ENCODE measurements at regions not wholly inside any gene's neighbourhood (a gene's known extent, or its start where the extent isn't known, plus 50 kb on each side); places are given as distances from the start of the nearest gene placed in this dataset.
A peak's percentile ranks its signal among the peaks of the same experiment; 100 is the strongest.
"Not testable (repeated sequence)": the region's sequence is repeated elsewhere in the genome, so short reads cannot be mapped to it uniquely, and the experiment has no call there.

GRCh38 chr6:164749221-164750064, 560.0 kb downstream of the C6orf118 start:
- FAIRE-seq: no peak
- Histone ChIP-seq H3K4me1 (ENCODE audit: insufficient read depth, low read length) (peaks cover 14% of the 10 kb centered on the region), H3K79me2 (ENCODE audit: insufficient read depth, low read length) (no peaks in the 10 kb centered on the region), H4K20me1 (ENCODE audit: insufficient read depth, low read length) (no peaks in the 10 kb centered on the region), H3K27me3 (ENCODE audit: insufficient read depth, low read length) (no peaks in the 10 kb centered on the region), H3K9me3 (ENCODE audit: insufficient read depth, low read depth, low read length) (no peaks in the 10 kb centered on the region), H3K36me3 (ENCODE audit: insufficient read depth, low read length) (no peaks in the 10 kb centered on the region), H3K27ac (ENCODE audit: low read depth, low read length) (peak overlapping the region; percentile 4), H3K4me2 (ENCODE audit: low read length) (peak overlapping the region; percentile 77), H3K9ac (ENCODE audit: low read length) (peak overlapping the region; percentile 14), H2AFZ (ENCODE audit: low read depth, low read length) (peak overlapping the region; percentile 38), H3K4me3 (ENCODE audit: insufficient read depth, low read depth, low read length) (peak overlapping the region; percentile 25)
- H3K27ac Mint-ChIP-seq (ENCODE audit: unreplicated experiment): peak overlapping the region; percentile 84
- peaks cover 35% of the 10 kb centered on the region for H3K4me1 Mint-ChIP-seq (ENCODE audit: low read depth, unreplicated experiment)
- no peaks in the 10 kb centered on the region for H3K27me3 Mint-ChIP-seq (ENCODE audit: low read depth, unreplicated experiment)
- peaks cover 2% of the 10 kb centered on the region for H3K9me3 Mint-ChIP-seq (ENCODE audit: unreplicated experiment)
- peak; percentile 94 for DNase-seq (ENCODE audit: low read depth)
- no peaks in the 10 kb centered on the region for H3K36me3 Mint-ChIP-seq (ENCODE audit: low read depth, unreplicated experiment)
- TF ChIP-seq EZH2 (IDR thresholded peaks at IDR 0.05; ENCODE audit: insufficient read depth, low read length) (no peak), CTCF (IDR thresholded peaks at IDR 0.05; ENCODE audit: insufficient read depth, low read depth, low read length) (no peak)
- H3K4me3 Mint-ChIP-seq (ENCODE audit: unreplicated experiment): no peak overlapping the region

GRCh38 chr6:164744301-164744700, 565.1 kb downstream of the C6orf118 start:
- Histone ChIP-seq H2AFZ (ENCODE audit: low read depth, low read length) (no peak overlapping the region), H3K4me3 (ENCODE audit: insufficient read depth, low read depth, low read length) (no peak overlapping the region), H3K27me3 (ENCODE audit: insufficient read depth, low read length) (no peaks in the 10 kb centered on the region), H3K4me2 (ENCODE audit: low read length) (no peak overlapping the region), H4K20me1 (ENCODE audit: insufficient read depth, low read length) (no peaks in the 10 kb centered on the region), H3K4me1 (ENCODE audit: insufficient read depth, low read length) (peaks cover 9% of the 10 kb centered on the region), H3K27ac (ENCODE audit: low read depth, low read length) (no peak overlapping the region), H3K9me3 (ENCODE audit: insufficient read depth, low read depth, low read length) (no peaks in the 10 kb centered on the region), H3K36me3 (ENCODE audit: insufficient read depth, low read length) (no peaks in the 10 kb centered on the region), H3K79me2 (ENCODE audit: insufficient read depth, low read length) (no peaks in the 10 kb centered on the region), H3K9ac (ENCODE audit: low read length) (no peak overlapping the region)
- no peaks in the 10 kb centered on the region for H3K27me3 Mint-ChIP-seq (ENCODE audit: low read depth, unreplicated experiment)
- DNase-seq (ENCODE audit: low read depth): no peak
- no peaks in the 10 kb centered on the region for H3K9me3 Mint-ChIP-seq (ENCODE audit: unreplicated experiment)
- H3K36me3 Mint-ChIP-seq (ENCODE audit: low read depth, unreplicated experiment): no peaks in the 10 kb centered on the region
- no peak overlapping the region for H3K27ac Mint-ChIP-seq (ENCODE audit: unreplicated experiment)
- FAIRE-seq: no peak
- TF ChIP-seq EZH2 (IDR thresholded peaks at IDR 0.05; ENCODE audit: insufficient read depth, low read length): no peak
- no peak for TF ChIP-seq CTCF (IDR thresholded peaks at IDR 0.05; ENCODE audit: insufficient read depth, low read depth, low read length)
- peaks cover 8% of the 10 kb centered on the region for H3K4me1 Mint-ChIP-seq (ENCODE audit: low read depth, unreplicated experiment)
- no peak overlapping the region for H3K4me3 Mint-ChIP-seq (ENCODE audit: unreplicated experiment)

- Mint-ChIP-seq H3K4me1 (ENCODE audit: low read depth, unreplicated experiment) (no peaks in the 10 kb centered on the region), H3K27ac (ENCODE audit: unreplicated experiment) (no peak overlapping the region), H3K36me3 (ENCODE audit: low read depth, unreplicated experiment) (no peaks in the 10 kb centered on the region), H3K4me3 (ENCODE audit: unreplicated experiment) (no peak overlapping the region), H3K27me3 (ENCODE audit: low read depth, unreplicated experiment) (no peaks in the 10 kb centered on the region), H3K9me3 (ENCODE audit: unreplicated experiment) (peaks cover 5% of the 10 kb centered on the region)
- no peak for FAIRE-seq
- no peaks in the 10 kb centered on the region for H4K20me1 ChIP-seq (ENCODE audit: insufficient read depth, low read length)
- no peak overlapping the region for H3K27ac ChIP-seq (ENCODE audit: low read depth, low read length)
- H3K4me3 ChIP-seq (ENCODE audit: insufficient read depth, low read depth, low read length): no peak overlapping the region
- H3K79me2 ChIP-seq (ENCODE audit: insufficient read depth, low read length): no peaks in the 10 kb centered on the region
- no peaks in the 10 kb centered on the region for H3K9me3 ChIP-seq (ENCODE audit: insufficient read depth, low read depth, low read length)
- no peak for DNase-seq (ENCODE audit: low read depth)
- no peak overlapping the region for H2AFZ ChIP-seq (ENCODE audit: low read depth, low read length)
- no peak overlapping the region for H3K4me2 ChIP-seq (ENCODE audit: low read length)
- H3K9ac ChIP-seq (ENCODE audit: low read length): no peak overlapping the region
- TF ChIP-seq CTCF (IDR thresholded peaks at IDR 0.05; ENCODE audit: insufficient read depth, low read depth, low read length): no peak
- H3K27me3 ChIP-seq (ENCODE audit: insufficient read depth, low read length): no peaks in the 10 kb centered on the region
- H3K36me3 ChIP-seq (ENCODE audit: insufficient read depth, low read length): no peaks in the 10 kb centered on the region
- no peaks in the 10 kb centered on the region for H3K4me1 ChIP-seq (ENCODE audit: insufficient read depth, low read length)
Observed at GRCh38 chr6:164741938-164742451, 567.4 kb downstream of the C6orf118 start.

- H3K9me3 Mint-ChIP-seq (ENCODE audit: unreplicated experiment): peaks cover 10% of the 10 kb centered on the region
Observed at GRCh38 chr6:164736090-164736489, 573.3 kb downstream of the C6orf118 start.

More at GRCh38 chr6:164736090-164736489, 573.3 kb downstream of the C6orf118 start:
- H3K79me2 ChIP-seq (ENCODE audit: insufficient read depth, low read length); H3K27me3 Mint-ChIP-seq (ENCODE audit: low read depth, unreplicated experiment); FAIRE-seq; DNase-seq (ENCODE audit: low read depth); H3K4me1 ChIP-seq (ENCODE audit: insufficient read depth, low read length); H3K4me1 Mint-ChIP-seq (ENCODE audit: low read depth, unreplicated experiment); H3K9ac ChIP-seq (ENCODE audit: low read length); H4K20me1 ChIP-seq (ENCODE audit: insufficient read depth, low read length); H3K4me3 ChIP-seq (ENCODE audit: insufficient read depth, low read depth, low read length); H3K9me3 ChIP-seq (ENCODE audit: insufficient read depth, low read depth, low read length); H3K4me2 ChIP-seq (ENCODE audit: low read length); H2AFZ ChIP-seq (ENCODE audit: low read depth, low read length); H3K36me3 Mint-ChIP-seq (ENCODE audit: low read depth, unreplicated experiment); H3K4me3 Mint-ChIP-seq (ENCODE audit: unreplicated experiment); H3K27ac Mint-ChIP-seq (ENCODE audit: unreplicated experiment); H3K36me3 ChIP-seq (ENCODE audit: insufficient read depth, low read length); H3K27me3 ChIP-seq (ENCODE audit: insufficient read depth, low read length); H3K27ac ChIP-seq (ENCODE audit: low read depth, low read length): not testable (repeated sequence)
